ENCODE measurements at regions not wholly inside any gene's neighbourhood (a gene's known extent, or its start where the extent isn't known, plus 50 kb on each side); places are given as distances from the start of the nearest gene placed in this dataset.
A peak's percentile ranks its signal among the peaks of the same experiment; 100 is the strongest.

DNA sequence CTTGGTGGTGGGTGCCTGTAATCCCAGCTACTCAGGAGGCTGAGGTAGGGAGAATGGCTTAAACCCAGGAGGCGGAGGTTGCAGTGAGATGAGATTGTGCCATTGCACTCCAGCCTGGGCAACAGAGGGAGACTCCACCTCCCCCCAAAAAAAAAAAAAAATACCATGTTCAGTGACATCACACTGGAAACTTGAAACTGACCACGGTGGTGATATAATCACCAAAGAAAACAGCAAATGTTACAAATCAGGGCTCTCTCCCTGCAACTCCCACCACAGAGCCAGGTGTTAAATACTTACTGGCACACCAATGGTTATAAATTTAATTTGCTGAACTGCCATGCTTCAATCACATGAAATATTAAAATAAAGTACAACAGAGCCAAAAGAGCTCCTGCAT lies 81.4 kb downstream of the ZNF608 start:
- no peak for DNase-seq

DNA sequence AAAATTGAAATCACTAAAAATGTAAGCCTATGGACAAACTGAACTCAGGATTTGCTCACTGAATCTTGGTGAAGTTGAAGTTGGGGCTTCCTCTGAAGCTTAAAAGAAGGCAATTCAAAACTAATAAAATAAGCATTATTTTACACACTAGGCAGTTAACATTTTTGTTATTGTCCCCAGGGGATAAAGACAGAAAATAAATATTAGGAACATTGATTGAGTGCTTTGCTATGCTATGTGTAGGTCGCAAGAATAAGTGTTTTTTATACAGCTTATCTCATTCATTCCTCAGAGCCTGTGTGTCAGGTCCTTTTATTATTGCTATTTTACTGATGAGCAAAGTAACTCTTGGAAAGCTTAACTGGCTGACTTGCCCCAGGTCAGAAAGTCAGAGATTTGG lies 82.2 kb downstream of the ZNF608 start:
- DNase-seq, result no peak

DNA sequence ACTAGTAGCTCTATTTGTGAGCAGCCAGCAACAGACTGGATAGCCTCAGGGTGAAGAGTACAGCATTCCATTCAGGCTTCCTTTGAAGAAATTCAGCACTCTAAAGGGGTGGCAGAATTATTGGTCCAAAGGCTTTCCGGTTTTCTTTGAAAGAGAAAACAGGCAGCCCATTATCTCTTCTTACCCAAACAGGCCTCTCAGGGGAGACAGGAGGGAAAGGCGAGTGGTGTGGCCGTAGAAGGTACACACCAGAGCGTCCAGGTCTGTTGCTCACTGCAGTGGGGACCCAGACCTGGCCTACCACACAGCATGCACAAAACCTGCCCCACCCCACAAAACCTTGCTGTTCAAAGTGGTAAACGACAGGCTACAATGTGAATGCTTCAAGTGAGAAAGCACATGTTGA lies 83.3 kb downstream of the ZNF608 start:
- DNase-seq, result no peak

DNA sequence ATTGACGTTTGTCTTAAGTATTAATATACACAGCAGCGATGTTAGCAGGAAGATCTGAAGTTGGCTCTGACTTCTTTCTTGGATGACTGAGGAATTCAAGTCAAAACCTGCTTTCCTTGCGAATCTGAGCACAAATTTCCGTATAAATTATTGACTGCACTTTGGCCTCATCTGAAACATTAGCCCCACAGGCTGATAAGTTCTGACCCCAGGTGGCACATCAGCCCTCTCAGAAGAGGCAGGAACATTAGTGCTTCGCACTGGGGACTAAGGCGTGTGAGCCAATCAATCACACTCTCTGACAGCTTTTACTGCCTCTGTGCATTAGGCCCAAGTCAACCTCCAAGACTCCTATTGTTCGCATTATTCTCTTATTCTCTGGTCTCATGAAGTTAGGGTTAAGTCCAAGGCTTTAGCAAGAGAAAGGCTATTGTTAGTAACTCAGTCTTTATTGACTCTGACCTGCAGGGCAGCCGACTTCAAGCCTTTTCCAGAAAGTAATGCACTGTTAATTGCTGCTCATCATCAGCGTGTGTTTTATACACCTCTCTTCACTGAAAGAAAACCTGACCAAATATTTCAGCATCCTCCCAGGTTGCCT lies 84.2 kb downstream of the ZNF608 start:
- no peak for DNase-seq

DNA sequence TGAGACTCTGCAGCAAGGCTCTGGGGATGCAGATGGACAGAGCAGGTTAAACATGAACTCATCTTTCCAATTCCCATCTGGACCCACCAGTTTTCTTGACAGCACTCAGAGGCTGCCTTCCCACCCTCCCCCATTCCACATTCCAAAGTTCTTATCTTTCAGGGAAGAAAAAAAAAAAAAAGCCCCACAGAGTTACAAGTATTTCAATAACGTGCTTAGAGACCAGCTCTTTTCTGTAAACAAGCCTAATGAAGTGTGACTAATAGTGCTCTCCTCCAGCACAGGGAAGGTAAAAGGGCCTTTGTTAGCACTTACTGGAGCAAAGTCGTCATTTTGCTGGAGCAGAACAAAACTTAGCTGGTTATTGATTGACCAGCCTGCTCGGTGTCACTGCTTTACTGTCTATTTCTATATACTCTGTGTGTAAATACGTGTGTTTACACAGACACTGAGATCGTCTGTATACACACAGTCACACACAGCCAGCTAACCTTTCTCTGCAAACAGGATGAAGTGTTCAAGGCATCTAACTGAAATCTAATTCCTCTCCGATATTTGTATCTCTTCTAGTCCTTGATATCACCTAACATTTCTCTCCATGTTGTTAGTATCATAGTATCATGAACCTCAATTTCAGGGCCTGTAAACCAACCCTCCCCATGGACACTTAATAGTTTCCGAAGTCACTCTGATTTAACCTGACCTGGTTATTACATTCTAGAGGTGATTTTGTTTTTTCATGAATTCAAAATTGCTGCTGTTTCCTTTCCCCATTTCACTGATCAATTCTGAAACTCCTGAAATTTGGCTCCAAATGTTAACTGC lies 84.9 kb downstream of the ZNF608 start:
- DNase-seq, result peak in 3 of 58 donors; percentile 24 to 41 (median 35)

DNA sequence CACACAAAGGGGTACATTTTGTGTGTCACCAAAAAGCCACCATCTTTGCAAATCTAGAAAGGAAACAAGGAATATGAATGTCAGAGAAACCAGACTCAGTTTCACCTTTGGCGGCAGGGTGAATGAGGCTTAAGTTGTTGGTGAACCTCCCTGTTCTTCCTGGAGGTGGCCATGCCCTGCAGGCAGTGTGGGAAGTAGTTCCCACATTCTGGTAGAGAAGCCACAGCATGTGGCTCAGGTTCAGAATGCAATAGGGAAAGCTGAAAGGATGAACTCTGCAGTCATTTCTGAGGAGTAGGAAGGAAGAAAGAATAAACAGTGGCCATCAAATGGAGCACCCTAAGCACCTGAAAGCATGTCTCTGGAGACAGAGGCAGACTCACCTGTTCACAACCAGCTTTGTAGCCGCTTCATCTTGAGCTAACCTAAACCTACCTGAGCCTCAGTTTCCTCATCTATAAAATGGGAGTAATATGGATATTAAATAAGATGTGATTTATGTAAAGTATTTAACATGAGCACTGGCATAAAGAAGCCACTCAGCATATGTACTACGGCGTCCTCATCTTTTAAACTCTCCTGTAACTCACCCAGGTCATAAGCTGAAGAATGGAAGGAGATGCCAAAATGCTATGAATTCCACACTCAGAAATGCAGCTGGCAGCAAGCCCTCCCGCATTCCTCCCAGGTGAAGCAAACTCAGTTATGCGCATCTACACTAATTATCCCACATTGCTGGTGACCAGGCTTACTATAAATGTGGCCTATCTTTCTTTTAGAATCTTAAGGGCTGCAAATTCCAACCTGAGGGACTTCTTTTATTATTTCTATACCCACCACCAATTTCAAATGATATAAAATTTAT lies 86.0 kb downstream of the ZNF608 start:
- no peak for DNase-seq

DNA sequence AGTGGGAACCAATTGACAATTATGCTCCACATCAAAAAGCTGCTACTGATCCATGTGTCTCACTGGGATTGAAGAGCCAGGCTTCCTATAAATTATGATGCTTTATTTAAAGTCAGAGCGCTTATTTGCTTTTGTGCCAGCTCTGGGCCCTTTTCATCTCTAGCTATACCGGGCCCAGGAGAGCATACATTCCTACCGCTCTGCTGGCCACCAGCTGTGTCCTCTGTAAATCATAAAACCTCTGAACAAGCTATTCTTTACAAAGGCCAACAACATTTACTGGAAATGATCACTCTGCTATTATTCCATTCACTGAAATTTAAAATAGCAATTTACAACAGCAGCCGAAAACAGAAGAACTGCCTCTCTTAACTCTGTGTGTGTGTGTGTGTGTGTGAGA lies 86.6 kb downstream of the ZNF608 start:
- DNase-seq, result no peak

DNA sequence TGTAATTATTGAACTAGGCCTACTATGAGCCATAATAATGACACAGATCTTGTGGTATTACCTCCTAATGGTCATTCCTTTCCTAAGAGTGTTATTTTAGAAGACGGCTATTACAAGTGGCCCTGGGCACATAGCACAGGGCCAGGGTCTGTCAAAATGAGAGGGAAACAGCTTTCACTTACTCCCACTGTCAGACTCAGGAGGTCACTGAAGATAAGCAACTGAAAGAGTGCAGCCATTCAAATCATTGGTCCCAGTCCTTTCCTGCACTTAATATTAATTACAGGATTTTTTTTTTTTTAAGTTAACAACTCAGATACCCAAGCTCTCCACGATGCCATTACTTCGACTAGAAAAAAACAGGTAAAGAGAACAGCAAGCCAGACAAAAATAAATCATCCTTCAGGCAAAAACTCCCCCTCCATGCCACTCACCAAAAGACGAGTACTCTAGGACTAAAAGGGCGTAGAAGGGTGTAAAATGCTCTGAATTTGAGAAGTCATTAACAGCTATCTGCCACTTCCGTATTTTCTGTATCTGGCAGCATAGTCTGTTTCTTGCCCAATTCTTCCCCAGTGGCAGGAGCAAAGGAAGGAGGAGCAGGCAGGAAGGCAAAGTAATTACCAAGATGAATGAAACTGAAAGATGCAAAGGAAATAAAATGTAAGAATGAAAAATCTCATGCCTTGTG lies 87.4 kb downstream of the ZNF608 start:
- DNase-seq, result peak in 1 of 58 donors; percentile 8

DNA sequence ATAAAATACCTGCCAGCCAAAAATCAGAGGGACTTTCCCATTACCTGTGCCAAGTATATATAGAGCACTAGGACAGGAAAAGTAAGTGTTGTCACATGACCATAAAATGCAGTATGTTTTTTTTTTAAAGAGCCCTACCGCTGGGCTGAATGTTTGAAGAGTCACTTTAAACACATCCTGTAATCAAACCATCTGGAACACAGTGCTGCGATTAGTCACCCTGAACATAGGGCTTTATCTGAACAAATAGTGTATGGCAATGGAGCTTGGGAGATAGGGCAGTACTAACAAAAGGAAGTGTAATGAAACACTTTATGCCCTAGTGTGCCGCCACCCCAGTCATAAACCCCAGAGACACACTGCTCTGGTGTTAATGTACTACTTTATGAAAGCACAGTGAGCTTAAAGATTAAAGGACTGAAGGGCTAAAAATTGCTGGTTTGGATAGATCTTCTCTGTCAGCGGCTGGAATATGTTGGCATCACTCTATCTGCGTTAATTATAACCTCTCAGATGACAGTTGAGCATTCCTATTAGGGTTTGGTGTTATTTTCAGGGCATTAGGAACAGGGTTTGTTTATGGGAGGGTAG lies 90.4 kb downstream of the ZNF608 start:
- DNase-seq, result no peak

DNA sequence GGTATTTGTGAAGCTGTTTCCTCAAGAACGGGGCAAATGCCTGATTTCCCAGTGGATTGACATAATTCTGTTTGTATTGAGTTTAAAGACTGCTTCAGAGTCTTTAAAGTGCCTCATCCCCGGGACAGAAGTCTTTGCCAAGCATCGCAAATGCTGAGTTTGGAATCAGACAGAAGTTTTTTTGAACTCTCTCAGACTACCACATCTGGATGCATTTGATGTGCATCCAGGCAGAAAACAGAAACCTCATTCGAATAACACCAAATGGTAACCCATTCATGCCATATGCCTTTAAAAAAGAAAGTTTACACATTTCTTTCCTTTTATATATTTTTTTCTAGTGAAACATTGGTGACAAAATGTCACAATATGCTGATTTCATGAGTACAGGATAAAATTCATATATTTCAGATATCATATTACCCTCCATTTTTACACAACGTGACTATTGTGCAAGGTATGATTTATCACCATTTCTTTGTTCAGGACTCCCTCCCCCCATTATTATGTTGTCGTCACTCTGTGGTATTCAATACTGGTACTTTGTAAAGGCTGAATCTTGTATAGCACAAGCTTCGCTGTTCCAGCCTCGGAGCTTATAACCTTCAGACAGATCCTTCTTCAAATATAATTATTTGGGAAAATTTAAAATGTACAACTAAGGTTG lies 91.1 kb downstream of the ZNF608 start:
- DNase-seq, result no peak

DNA sequence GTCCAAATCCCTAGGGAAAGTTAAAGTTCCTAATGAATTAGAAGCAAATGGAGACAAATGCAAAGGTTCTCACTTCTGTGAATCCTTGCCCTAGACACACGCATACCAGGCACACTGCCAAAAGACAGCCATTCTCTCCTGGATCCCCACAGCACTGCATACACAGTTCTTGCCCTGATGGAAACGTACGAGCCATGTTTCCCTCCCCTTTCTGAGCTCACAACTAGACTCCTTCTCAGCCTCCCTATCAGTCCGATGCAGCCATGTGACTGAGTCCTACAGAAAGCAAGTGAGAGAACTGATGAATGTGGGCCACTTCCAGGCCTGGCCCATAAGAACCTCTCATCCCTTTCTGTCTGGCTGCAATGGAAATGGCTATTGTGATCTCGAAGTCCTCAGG lies 92.0 kb downstream of the ZNF608 start:
- DNase-seq, result peak in 1 of 58 donors; percentile 40

DNA sequence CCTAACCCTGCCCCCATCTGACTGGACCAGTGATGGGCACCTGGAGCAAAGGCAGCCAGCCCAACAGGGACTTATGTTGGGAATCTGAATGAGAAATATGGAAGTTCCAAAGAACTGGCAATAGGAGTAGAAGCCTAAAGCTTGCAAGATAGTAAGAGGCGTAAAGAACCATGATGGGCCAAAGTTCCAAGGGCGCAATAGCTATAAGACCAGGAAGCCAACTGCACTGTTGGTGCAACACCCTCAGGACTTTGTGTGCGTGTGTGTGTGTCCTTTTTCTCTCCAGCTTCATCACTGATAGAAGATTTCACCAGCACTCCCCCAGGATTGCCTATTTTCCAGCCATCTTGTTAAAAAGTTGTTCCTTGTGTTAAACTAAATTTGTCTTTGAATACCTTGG lies 92.8 kb downstream of the ZNF608 start:
- no peak for DNase-seq

DNA sequence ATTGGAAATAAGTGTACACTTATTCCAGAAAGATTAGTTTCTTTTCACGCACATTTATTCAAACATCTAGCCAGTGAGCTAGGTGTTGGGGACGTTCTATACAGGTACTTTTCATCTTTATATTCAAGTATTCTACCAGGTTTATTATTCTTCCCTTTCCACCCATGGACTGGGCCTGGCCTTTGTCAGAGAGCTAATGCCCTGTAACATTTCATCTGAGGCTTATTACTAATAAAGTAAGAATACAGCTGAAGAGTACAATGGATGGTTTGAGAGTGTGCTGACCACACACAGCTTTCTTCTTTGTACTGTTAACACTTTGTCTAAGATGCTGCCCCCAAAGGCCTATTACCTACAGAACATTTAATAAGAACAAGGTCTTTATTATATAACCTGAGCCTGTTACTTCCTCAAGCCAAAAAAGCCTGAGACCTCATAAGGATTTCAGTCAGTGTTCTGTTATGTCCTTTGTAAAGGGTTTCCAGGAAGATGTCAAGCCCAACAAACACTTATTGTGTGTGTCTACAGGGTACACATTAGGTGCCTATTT lies 93.5 kb downstream of the ZNF608 start:
- no peak for DNase-seq

DNA sequence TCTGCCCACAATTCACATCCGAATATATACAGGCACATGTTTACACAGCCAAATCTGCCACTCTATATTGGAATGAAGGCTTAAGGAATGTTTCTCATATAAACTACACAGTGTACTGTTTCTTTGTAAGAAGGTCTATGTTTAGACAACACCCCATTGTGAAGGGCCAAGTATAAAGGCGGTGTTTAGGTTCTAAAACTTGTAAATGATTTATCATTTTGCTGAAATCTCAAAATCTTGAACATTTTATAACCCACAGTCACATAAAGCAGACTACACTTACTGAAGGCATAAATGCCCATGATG lies 94.0 kb downstream of the ZNF608 start:
- no peak for DNase-seq

DNA sequence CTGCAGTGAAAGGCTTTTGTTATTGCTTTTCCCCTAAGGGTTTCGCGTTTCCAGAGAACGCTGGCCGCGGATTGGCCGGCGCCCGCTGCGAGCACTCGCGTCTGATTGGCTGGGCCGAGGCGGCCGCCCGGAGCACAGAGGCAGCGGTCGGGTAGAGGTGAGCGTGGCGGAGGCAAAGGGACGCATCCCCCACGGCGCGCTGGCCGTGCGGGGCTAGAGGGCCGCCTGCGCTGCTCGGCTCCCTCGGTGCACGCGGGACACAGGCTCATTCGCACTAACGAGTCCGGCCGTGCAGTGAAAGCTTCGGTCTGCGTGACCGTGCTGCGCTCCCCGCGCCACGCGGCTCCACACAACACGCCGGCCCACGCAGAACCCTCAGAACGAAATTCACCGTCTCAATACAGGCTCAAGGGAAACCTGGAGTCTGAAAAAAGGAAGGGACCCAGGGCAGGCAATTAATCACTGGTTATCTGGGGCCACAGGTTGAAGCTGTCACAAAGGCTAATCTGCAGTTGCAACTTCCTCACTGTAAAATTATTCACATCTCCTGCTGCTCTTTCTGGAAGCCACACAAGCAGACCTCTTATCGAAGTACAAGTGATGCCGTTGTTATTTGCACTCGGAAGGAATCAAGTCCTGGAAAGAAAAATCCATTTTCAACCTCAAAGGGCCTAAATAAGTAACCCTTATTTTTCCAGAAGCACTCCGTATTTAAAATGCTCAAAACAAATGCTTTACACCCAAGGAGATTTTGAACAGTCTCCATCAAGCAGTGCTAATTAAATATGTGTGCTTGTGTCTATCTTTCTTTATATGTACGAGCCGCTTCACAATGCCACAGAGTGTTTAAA lies 94.6 kb downstream of the ZNF608 start:
- DNase-seq, result peak in 57 of 58 donors; percentile 23 to 91 (median 80)

DNA sequence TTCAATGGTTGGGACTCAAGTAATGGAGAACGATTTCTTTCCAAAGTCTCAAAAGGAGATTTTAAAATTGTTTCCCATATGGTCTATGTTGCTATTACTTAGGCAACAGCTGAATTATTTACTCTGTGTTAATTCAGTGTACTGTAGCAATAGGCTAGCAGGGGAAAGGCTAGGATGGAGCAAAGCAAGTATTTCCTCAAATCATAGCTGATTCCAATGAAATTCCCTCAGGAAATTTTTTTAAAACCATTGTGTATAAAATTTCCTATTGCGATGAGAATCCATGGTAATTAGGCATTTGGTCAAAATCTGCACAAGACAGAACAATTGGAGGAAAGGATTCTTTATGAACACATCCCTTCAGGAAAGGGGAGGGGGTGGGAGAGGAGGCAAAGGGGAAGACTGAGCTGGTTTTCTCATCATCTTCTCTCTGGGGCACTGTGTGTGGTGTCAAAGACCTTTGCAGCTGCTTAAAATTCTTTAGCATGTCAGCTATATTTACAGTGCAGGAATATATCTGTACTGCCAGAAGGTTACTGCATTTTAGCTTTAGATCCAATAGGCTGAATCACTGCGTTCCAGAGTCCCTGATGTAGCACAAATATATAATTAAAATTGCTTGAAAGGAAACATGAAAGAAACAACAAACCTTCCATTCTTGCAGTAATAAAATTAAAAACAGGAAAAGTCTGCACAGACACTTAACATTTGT lies 95.3 kb downstream of the ZNF608 start:
- DNase-seq, result peak in 1 of 58 donors; percentile 60

DNA sequence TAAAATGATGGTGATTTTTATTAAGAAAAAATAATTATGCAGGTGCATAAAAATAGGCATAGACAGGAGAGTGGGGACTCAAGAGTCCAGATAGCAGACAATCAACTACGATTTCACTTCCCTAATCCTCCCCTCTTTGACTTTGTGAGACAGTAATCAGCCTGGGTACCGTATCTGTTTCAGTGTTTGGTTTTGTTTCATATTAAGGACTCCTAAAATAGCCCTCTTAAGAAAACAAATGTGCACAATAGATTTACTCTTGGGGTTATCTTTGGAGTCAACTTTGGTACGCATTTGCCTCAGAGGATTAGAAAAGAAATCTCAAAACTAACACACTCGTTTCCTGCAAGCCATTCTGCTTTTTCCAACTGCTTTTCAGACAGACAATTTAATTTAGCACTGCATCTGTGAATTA lies 96.3 kb downstream of the ZNF608 start:
- no peak for DNase-seq

DNA sequence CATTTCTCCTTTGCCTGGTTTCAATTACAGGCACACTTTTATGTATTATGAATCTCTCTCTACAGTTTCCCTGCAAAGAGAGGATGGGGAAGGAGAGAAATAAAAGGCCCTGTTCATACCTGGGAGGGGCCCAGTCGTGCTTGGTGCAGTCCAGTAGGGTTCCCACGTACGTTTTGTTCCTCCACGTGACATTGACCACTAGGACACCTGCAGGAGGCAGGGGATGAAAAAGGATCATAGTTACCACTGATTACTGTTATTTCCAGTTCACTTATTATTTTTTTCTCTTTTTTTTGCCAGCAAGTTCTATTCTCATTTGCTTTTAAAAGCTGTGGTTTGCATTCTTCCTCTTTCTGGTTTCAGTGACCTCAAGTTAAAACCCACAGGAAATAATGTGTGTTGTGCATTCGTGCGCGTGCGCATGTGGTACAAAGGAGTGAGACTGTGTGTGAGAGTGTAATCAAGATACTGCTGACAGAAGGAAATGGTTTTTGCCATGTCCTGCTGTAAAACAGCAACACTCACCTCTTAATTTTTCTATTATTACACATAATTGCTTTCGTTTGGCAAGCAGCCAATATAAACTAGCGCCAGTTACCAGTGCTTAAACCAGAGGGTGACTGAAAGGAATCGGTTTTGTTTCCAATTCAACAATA lies 96.8 kb downstream of the ZNF608 start:
- peak in 12 of 58 donors; percentile 6 to 48 (median 18) for DNase-seq
